SK-N-SH treated with all-trans-retinoic acid at 6 μM for 48 hours (cell line): ENCODE measurements at regions not wholly inside any gene's neighbourhood (a gene's known extent, or its start where the extent isn't known, plus 50 kb on each side); places are given as distances from the start of the nearest gene placed in this dataset.

Experiments
- ATAC-seq: fragments of 200-7000 bp; cut with Tn5 transposase; 3 replicates; pipeline ENCODE4 v1.9.1; 2020; ENCODE audit warnings: mild to moderate bottlenecking, moderate library complexity
- BACH2 ChIP-seq: fragments of 250-450 bp; sonication (Bioruptor Pico); IDR thresholded peaks from 2 replicates; pipeline ENCODE4 v1.9.0; 2021; ENCODE audit warnings: mild to moderate bottlenecking, borderline replicate concordance
- CREB5 ChIP-seq: fragments of 250-450 bp; sonication (Bioruptor Pico); IDR thresholded peaks from 2 replicates; pipeline ENCODE4 v1.5.1; 2020; ENCODE audit warnings: low read depth, mild to moderate bottlenecking, moderate library complexity
- CSDC2 ChIP-seq: fragments of 250-450 bp; sonication (Bioruptor Pico); IDR thresholded peaks from 2 replicates; pipeline ENCODE4 v1.5.0; 2020; ENCODE audit warnings: mild to moderate bottlenecking, moderate library complexity
- ESRRG ChIP-seq: fragments of 250-450 bp; sonication (Bioruptor Pico); IDR thresholded peaks from 2 replicates; pipeline ENCODE4 v1.6.1; 2021; ENCODE audit warnings: mild to moderate bottlenecking
- ISL1 ChIP-seq: fragments of 250-450 bp; sonication (Bioruptor Pico); IDR thresholded peaks from 2 replicates; pipeline ENCODE4 v2.1.2; 2022; ENCODE audit warnings: mild to moderate bottlenecking, moderate library complexity
- PPARA ChIP-seq: fragments of 250-450 bp; sonication (Bioruptor Pico); IDR thresholded peaks from 2 replicates; pipeline ENCODE4 v1.5.0; 2020; ENCODE audit warnings: mild to moderate bottlenecking, borderline replicate concordance
- RARB ChIP-seq: fragments of 250-450 bp; sonication (Bioruptor Pico); IDR thresholded peaks from 2 replicates; pipeline ENCODE4 v1.8.0; 2021; ENCODE audit warnings: mild to moderate bottlenecking, moderate library complexity
- SNAI2 ChIP-seq: fragments of 250-450 bp; sonication (Bioruptor Pico); IDR thresholded peaks from 2 replicates; pipeline ENCODE4 v1.5.0; 2020; ENCODE audit warnings: mild to moderate bottlenecking, moderate library complexity
- TSHZ2 ChIP-seq: fragments of 250-450 bp; sonication (Bioruptor Pico); IDR thresholded peaks from 2 replicates; pipeline ENCODE4 v1.5.0; 2020; ENCODE audit warnings: mild to moderate bottlenecking, moderate library complexity
- ZC3H10 ChIP-seq: fragments of 250-450 bp; sonication (Bioruptor Pico); IDR thresholded peaks from 2 replicates; pipeline ENCODE4 v1.5.1; 2021; ENCODE audit warnings: mild to moderate bottlenecking, moderate library complexity
- ZFP30 ChIP-seq: fragments of 450-650 bp; formaldehyde crosslinking; IDR thresholded peaks from 2 replicates; pipeline ENCODE4 v1.5.0; 2022; ENCODE audit warnings: mild to moderate bottlenecking, moderate library complexity
- ZNF565 ChIP-seq: fragments of 450-650 bp; formaldehyde crosslinking; conservative IDR thresholded peaks from 2 replicates; pipeline ENCODE4 v1.5.0; 2020; ENCODE audit warnings: low read depth, mild to moderate bottlenecking, moderate library complexity
- ZNF70 ChIP-seq: fragments of 450-650 bp; formaldehyde crosslinking; IDR thresholded peaks from 2 replicates; pipeline ENCODE4 v1.5.0; 2020; ENCODE audit warnings: mild to moderate bottlenecking, moderate library complexity
- TF ChIP-seq, protein P1 (sequence below): fragments of 250-450 bp; sonication (Bioruptor Pico); IDR thresholded peaks from 2 replicates; pipeline ENCODE4 v1.8.0; 2021; ENCODE audit warnings: low read depth, mild to moderate bottlenecking, moderate library complexity, borderline replicate concordance
- TF ChIP-seq, protein P2 (sequence below): fragments of 250-450 bp; sonication (Bioruptor Pico); IDR thresholded peaks from 2 replicates; pipeline ENCODE4 v1.5.1; 2021; ENCODE audit warnings: mild to moderate bottlenecking, moderate library complexity

GRCh38 chr6:108739496-108740330 is 108.5 kb upstream of the ARMC2 start:
- ATAC-seq: no peak
- no peak for TF ChIP-seq SNAI2 (CRISPR knock-in tag)
- TF ChIP-seq ISL1 (CRISPR knock-in tag): no peak
- TF ChIP-seq, all 23 proteins: peak for 0

DNA sequence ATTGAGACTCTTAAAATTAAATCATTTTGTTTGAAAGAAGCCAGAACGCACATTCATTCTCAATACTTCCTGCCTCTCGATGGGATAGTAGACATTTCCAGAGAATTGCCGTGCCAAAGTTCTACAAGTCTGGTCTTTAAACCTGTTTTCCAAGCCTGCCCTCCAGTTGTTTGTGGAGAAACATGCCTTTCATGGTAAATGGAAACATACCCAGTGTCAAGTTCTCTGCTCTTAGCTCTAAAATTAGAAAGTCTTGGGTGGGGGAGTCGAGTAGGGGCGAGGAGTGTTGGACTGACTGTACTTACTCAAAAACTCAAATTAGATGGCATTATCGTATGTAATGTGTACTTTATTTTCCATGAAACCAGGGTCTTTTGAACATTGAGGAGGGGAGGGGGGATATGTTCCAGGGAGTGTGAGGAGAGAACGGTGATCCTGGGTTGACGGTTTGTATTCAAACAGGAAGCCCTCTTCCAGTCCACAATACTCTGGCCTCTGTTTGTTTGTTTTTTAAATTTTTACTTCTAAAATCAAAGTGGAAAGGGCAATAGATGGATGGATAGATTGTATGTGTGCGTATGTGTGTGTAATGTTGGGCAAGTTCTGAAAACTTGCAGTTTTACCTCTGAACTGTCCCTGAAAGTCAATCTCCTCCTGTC is 106.8 kb upstream of the ARMC2 start:
- TF ChIP-seq SNAI2 (CRISPR knock-in tag): no peak
- TF ChIP-seq ZNF565 (CRISPR knock-in tag): no peak
- TF ChIP-seq, protein P1, sequence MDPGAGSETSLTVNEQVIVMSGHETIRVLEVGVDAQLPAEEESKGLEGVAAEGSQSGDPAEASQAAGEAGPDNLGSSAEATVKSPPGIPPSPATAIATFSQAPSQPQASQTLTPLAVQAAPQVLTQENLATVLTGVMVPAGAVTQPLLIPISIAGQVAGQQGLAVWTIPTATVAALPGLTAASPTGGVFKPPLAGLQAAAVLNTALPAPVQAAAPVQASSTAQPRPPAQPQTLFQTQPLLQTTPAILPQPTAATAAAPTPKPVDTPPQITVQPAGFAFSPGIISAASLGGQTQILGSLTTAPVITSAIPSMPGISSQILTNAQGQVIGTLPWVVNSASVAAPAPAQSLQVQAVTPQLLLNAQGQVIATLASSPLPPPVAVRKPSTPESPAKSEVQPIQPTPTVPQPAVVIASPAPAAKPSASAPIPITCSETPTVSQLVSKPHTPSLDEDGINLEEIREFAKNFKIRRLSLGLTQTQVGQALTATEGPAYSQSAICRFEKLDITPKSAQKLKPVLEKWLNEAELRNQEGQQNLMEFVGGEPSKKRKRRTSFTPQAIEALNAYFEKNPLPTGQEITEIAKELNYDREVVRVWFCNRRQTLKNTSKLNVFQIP (CRISPR knock-in tag): no peak
- ATAC-seq: no peak; the same call in 2 of the 3 replicates

DNA sequence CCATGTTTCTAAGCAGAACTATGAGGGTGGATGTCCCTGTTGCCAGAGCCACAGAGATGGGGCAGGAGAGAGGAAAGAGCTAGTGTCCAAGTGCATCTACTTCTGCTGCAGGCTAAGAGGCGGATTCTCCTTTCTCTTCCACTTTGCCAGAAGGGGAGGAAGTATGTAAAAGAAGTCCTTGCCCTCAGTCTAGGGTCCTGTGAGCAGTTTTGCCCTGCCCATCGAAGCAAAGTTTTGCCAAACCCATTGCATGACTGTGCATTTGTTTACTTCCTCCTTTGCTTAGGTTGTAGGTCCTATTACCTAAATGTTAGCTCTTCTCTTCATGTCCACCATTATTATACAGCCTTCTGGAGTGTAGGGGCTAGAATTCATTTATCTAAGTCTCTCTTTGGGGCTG is 106.2 kb upstream of the ARMC2 start:
- TF ChIP-seq, protein P2, sequence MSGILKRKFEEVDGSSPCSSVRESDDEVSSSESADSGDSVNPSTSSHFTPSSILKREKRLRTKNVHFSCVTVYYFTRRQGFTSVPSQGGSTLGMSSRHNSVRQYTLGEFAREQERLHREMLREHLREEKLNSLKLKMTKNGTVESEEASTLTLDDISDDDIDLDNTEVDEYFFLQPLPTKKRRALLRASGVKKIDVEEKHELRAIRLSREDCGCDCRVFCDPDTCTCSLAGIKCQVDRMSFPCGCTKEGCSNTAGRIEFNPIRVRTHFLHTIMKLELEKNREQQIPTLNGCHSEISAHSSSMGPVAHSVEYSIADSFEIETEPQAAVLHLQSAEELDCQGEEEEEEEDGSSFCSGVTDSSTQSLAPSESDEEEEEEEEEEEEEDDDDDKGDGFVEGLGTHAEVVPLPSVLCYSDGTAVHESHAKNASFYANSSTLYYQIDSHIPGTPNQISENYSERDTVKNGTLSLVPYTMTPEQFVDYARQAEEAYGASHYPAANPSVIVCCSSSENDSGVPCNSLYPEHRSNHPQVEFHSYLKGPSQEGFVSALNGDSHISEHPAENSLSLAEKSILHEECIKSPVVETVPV (CRISPR knock-in tag): no peak
- no peak for TF ChIP-seq ZNF565 (CRISPR knock-in tag)
- TF ChIP-seq BACH2 (CRISPR knock-in tag): no peak
- TF ChIP-seq, protein P1 (CRISPR knock-in tag): no peak
- TF ChIP-seq ZC3H10 (CRISPR knock-in tag): no peak
- TF ChIP-seq CSDC2 (CRISPR knock-in tag): no peak
- TF ChIP-seq RARB: no peak
- TF ChIP-seq ISL1 (CRISPR knock-in tag): no peak
- TF ChIP-seq CREB5 (CRISPR knock-in tag): no peak
- TF ChIP-seq SNAI2 (CRISPR knock-in tag): no peak
- no peak for ATAC-seq

GRCh38 chr6:108744244-108744972 is 103.8 kb upstream of the ARMC2 start:
- ATAC-seq: no peak
- TF ChIP-seq, protein P2 (CRISPR knock-in tag): no peak
- TF ChIP-seq CREB5 (CRISPR knock-in tag): no peak
- TF ChIP-seq ZNF565 (CRISPR knock-in tag): no peak
- no peak for TF ChIP-seq ZNF70 (CRISPR knock-in tag)
- no peak for TF ChIP-seq ZFP30 (CRISPR knock-in tag)
- TF ChIP-seq SNAI2 (CRISPR knock-in tag): no peak
- no peak for TF ChIP-seq ESRRG (CRISPR knock-in tag)
- no peak for TF ChIP-seq TSHZ2 (CRISPR knock-in tag)
- no peak for TF ChIP-seq ISL1 (CRISPR knock-in tag)
- no peak for TF ChIP-seq PPARA (CRISPR knock-in tag)
- TF ChIP-seq ZC3H10 (CRISPR knock-in tag): no peak
